ENCODE measurements at regions not wholly inside any gene's neighbourhood (a gene's known extent, or its start where the extent isn't known, plus 50 kb on each side); places are given as distances from the start of the nearest gene placed in this dataset.

DNA sequence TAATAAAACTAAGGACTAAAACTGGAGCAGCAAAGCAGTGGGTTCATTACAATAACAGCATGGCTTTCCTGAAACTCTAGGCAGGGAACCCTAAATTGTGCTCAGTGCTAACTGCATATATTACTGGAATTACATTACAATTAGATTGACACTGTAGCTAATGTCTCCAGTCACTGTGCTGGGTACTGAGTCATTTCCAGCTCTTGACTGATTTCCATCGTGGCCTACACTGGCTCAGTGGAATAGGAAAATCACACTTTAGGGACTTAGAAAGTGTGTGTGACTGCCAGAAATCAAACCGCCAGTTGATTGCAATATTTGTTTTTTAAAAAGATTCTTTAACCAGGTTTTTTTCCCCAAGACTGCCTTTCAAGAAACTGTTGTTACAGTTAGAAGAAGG lies 1447.4 kb upstream of the GOT2 start:
- TF ChIP-seq, protein P1, sequence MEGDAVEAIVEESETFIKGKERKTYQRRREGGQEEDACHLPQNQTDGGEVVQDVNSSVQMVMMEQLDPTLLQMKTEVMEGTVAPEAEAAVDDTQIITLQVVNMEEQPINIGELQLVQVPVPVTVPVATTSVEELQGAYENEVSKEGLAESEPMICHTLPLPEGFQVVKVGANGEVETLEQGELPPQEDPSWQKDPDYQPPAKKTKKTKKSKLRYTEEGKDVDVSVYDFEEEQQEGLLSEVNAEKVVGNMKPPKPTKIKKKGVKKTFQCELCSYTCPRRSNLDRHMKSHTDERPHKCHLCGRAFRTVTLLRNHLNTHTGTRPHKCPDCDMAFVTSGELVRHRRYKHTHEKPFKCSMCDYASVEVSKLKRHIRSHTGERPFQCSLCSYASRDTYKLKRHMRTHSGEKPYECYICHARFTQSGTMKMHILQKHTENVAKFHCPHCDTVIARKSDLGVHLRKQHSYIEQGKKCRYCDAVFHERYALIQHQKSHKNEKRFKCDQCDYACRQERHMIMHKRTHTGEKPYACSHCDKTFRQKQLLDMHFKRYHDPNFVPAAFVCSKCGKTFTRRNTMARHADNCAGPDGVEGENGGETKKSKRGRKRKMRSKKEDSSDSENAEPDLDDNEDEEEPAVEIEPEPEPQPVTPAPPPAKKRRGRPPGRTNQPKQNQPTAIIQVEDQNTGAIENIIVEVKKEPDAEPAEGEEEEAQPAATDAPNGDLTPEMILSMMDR (IDR thresholded peaks at IDR 0.05) = no peak
- TF ChIP-seq POLR2A (IDR thresholded peaks at IDR 0.05) = no peak
- no peak for TF ChIP-seq EP300 (IDR thresholded peaks at IDR 0.05)

All from ovary (tissue), 3 donors.